OCI-LY7 (cell line): ENCODE measurements at regions not wholly inside any gene's neighbourhood (a gene's known extent, or its start where the extent isn't known, plus 50 kb on each side); places are given as distances from the start of the nearest gene placed in this dataset.

ENCODE experiments used
- CTCF ChIP-seq: fragments of 200-600 bp; sonication (generic); conservative IDR thresholded peaks from 2 replicates; pipeline ENCODE4 v1.5.1; 2014; ENCODE audit warnings: mild to moderate bottlenecking, antibody characterized with exemption, low read length, moderate library complexity, mixed read lengths
- EZH2phosphoT487 ChIP-seq: fragments of 200-600 bp; sonication (generic); IDR thresholded peaks from 2 replicates; pipeline ENCODE4 v1.6.1; 2018; ENCODE audit warnings: low read depth, borderline replicate concordance, mild to moderate bottlenecking, mixed run types, antibody characterized with exemption, low read length, moderate library complexity, mixed read lengths

DNA sequence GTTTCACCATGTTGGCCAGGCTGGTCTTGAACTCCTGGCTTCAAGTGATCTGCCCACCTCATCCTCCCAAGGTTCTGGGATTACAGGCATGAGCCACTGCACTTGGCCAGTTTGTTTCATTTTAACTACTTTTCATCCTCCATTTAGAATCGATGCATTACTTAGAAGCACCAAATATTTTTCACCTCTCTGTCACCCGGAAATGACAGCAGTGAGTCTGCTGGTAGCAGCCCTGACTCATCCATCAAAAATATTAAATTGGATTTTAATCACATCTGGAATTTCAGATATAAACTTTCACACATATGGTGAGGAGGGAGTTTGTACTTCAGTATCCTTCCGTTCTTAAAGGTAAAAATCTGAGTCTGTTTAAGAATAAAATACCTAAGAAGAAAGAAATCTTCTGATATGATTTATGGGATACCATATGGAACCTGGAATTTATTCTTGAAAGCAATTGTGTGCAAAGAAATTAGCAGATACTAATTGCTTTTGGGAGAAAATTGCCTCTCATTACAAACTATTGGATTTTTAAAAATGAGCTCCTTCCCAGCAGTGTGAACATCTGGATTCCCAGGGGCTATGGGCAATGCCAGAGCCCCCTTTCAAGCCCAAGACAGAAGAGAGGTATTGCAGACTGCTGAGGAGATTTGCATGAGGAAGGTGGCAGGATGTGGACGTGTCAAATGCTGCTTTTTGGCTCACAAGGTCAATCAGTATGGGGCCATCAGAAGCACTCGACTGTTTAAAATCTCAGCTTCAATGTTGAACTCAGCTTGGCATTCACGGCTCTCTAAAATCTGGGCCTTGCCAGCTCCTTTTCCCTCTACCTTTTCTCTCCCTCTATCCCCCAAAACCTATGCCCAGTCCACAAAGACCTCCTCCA, 279.5 kb upstream of the SIX2 start:
- no peak for TF ChIP-seq CTCF
- no peak for TF ChIP-seq EZH2phosphoT487
